Fibroblast of skin of scalp (primary cell): ENCODE measurements at regions not wholly inside any gene's neighbourhood (a gene's known extent, or its start where the extent isn't known, plus 50 kb on each side); places are given as distances from the start of the nearest gene placed in this dataset.
A peak's percentile ranks its signal among the peaks of the same experiment; 100 is the strongest.
"Not testable (repeated sequence)": the region's sequence is repeated elsewhere in the genome, so short reads cannot be mapped to it uniquely, and the experiment has no call there.

Source experiments
- DNase-seq: peaks from one replicate; pipeline ENCODE4 v3.0.0-alpha.2; 2013

DNA sequence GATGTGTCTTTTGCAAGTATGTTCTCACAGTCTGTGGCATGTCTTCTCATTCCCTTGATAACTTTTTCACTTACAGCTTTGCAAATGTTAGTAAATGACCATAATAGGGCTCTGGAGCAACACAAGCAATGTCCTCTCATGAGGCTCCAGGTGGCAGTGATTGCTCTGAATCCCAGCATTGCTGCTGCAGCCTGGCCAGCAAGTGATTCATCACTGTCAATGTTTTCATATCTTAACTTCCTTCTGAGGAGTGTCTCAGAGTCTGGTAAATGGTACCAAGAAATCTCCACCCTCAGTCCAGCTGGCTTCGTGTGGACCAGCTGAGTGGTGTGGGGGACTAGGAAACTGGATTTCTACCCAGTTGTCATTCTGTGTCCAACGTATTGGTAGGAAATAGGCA is 139.6 kb downstream of the MYLK4 start:
- peak; percentile 41 for DNase-seq

DNA sequence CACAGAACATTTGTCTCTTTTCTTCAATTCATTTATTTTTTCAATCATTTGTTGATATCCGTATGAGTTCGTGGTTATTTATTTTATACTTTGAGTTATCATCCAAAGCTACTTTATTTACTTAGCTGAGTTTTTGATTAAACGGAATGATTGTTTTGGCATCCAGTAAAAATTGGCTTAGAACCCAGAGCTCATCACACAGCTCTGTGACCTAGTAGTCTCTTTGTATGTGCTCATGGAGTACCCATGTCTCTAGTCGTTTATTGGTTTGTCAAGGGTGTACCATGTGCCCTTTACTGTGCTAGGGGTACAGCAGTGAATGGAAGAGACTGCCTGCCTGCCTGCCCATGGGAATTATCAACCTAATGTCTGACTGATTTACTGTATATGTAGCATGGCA is 142.2 kb downstream of the MYLK4 start:
- no peak for DNase-seq

DNA sequence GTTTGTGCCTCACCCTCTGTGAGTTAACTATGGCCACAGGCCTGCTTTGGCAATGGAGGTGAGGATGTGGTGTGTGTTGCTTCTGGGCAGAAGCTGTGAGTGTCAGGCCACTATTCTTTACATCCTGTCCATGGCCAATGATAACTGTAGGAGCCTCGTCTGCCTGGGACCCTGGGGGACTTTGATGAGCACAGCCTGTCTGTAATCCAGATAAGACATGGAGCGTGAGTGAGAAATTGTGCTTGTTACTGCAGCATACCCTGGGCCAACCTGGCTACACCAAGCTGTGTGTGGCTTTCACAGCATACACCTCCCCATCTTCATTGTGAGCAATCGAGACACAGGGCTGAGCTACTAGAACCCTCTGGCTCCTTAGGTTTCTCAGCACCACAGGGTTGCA is 150.4 kb downstream of the MYLK4 start:
- DNase-seq = no peak

DNA sequence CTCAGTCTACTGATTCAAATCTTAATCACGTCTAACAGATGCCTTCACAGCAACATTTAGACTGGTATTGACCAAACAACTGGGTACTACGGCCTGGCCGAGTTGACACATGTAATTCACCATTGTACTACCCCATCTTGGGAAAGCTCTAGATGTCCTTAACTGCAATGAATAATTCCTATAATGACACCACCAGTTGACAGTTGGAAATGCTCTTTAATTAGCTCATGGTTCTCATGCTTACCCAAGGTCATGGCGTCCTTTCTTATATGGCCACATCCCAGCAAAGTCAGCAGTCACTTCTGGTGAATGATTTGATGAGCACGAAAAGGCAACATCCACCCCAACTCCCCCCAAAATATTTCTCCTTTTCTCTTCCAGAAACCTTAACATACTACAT is 150.9 kb downstream of the MYLK4 start:
- no peak for DNase-seq

DNA sequence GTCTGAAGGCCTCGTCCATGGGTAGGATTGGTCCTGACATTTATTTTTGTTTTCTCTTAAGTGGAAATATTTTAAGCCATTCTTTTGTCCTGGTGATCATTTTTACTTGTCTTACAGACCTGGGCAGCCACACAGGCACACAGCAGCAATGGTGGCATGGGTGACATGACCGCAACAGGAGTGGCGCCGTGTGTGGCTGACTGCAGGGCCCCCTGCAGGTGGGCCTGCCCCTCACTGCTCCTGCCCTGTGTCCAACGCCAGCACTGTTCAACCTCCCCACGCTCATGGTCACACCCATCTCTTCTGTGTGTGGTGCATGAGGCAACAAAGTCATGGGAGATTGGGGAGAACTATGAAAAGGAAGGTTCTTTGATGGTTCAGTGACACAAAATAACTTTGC is 151.9 kb downstream of the MYLK4 start:
- DNase-seq = no peak

DNA sequence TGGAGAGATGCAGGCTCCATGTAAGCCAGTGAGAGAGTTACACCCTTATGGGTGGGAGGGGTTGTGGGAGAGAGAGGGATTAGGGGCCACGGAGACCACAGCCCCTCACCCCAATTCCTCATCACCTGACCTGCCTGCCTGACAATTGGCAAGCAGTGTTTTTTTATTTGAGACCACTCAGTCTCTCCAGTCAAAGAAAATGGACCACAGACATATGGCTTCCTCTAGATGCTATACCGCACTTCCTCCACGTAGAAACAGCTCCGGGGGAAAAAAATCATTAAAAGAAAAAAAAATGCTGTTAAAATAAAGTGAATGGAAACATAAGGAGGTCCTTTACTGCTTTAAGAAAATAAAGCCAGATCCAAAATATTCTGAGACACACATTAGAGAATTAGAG is 152.7 kb downstream of the MYLK4 start:
- DNase-seq = no peak

DNA sequence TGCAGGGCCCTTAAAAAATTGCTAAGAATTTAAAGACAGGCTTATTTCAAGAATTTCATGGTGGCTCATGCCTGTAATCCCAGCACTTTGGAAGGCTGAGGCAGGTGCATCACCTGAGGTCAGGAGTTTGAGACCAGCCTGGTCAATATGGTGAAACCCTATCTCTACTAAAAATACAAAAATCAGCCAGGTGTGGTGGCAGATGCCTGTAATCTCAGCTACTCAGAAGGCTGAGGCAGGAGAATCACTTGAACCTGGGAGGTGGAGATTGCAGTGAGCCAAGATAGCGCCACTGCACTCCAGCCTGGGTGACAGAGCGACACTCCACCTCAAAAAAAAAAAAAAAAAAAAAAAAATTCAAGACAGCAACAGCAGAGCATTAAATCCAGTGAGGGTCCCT is 153.3 kb downstream of the MYLK4 start:
- not testable (repeated sequence) for DNase-seq

DNA sequence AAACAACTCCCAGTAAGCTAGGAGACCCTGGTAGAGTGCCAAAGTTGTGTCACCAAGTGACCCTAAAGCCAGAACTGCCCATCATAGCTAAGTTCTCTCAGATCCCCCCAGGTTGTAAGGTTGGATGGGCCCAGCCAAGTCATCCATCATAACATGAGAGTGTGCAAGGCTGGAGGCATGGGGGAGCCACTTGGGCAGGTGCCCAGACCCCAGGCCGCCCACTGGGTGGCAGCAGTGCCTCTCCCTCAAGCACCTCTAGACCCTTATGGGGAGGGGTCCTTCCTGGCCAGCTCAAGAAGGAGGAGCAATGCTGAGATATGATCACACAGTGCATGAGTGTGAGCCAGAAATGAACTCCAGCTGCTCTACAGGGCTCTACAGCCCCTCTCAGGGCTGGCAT is 154.5 kb downstream of the MYLK4 start:
- DNase-seq = no peak

DNA sequence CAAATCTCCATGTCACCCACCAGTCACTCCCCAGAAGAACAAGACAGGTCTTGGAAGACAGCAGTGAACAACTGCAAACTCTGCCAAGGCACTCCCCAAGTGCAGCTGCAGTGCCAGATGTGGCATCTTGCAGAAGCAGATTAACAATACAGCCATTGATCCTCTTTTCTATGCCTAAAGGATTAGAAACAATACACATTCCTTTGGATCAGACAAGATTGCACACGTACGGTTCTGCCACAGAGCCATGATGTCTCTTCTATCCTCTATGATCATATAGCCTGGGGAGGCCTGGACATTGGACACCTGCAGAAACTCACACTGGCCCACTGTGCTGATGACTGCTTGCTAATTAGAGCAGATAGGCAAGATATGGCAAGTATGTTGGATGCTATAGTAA is 155.9 kb downstream of the MYLK4 start:
- no peak for DNase-seq

DNA sequence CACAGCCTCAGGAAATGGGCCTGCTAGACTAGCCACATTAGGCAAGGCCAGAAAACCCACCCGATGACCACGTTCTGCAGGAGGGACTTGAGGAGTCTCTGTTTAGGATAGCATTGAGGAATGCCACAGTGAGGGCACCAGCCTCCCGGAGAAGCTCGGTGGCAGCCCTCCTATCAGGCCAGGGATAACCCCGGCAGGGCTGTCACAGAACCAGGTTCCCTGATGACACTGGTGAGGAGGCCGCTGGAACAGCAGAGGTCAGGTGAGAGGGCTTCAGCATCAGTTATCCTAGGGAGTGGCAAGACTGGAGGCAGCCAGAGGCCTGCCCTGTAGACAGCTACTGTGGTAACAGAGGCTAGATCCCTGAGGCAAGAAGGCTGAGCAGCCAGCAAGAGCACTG is 157.6 kb downstream of the MYLK4 start:
- no peak for DNase-seq

DNA sequence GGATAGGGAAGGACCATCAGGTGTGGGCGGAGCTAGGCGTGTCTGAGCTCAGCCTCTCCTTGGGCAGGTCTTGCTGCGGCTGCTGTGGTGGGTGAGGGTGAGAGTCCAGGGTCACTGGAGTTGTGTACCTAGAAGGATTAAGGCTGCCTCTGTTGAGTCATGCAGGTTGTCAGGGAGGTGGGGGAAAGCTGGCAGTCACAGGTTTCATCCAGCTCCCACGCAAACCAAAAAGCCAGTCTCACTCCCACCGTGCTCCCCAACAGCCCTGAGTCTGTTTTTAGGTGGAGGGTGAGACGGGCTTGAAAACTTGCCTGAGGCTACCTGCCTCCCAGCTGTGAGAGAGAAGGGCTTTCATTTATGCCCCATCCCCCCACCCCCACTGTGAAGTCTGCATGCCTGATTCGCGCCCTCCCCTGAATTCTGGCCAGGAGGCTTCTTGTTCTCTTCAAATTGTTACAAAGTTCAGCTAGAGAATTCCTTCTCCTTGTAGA is 161.5 kb downstream of the MYLK4 start:
- no peak for DNase-seq

DNA sequence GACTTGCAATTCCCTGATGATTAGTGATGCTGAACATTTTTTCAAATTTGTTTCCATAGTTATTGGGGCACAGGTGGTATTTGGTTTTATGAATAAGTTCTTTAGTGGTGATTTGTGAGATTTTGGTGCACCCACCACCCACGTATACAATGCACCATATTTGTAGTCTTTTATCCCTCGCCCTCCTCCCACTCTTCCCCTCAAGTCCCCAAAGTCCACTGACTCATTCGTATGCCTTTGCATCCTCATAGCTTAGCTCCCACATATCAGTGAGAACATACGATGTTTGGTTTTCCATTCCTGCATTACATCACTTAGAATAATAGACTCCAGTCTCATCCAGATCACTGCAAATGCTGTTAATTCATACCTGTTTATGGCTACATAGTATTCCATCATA is 167.3 kb downstream of the MYLK4 start:
- peak; percentile 13 for DNase-seq

DNA sequence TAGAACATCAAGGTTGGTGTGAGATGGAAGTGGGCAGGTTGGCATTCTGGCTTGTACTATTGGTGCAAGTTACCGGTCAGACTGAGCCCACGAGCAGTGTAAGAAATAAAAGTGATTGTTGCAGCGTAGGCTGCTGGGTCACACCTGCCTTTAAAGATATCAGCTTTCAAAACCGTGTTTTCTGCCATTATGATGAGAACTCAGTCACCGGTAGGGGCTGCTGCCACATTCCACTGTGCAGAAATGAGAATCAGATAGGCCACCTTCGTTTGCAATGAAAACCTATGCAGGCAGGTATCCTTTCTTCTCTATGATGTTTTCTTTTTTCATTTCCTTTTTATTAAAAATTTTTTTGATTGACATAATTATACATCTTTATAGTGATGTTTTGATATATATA is 168.5 kb downstream of the MYLK4 start:
- no peak for DNase-seq

DNA sequence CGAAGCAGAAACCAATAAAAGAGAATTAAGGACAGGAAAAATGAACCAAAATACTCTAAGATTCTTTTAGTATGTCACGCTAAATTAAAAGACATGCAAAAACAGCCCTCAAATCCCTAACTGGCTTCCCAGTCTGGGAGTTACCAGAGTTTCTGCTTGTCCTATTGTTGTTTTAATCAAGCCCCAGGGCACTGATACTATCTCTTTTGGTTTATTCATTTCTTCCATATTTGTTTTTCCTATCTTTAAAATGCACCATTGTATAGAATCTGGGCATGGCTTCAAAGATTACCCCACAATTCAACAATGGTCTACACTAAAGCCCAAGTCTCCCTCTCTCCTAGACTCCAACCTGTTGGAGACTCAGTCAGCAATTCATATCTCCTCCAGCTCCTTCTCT is 169.1 kb downstream of the MYLK4 start:
- no peak for DNase-seq

DNA sequence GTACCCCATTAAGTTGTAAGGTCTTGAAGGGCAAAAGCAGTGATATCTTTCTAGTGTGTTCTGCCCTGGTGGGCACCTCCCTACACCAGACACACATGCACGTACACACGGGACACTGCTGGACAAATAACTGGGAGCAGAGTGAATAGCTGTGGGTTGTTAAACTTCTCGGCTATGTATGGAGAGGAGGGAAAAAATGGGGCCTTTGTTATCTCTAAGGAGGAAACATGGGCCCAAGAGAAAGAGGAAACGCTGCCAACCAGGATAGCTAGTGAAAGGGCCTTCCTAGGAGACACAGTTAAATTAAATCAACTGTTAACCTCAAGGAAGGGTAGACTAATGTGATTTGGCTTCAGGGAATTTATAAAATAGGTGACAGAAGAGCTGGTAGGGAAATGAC is 169.7 kb downstream of the MYLK4 start:
- DNase-seq = no peak

DNA sequence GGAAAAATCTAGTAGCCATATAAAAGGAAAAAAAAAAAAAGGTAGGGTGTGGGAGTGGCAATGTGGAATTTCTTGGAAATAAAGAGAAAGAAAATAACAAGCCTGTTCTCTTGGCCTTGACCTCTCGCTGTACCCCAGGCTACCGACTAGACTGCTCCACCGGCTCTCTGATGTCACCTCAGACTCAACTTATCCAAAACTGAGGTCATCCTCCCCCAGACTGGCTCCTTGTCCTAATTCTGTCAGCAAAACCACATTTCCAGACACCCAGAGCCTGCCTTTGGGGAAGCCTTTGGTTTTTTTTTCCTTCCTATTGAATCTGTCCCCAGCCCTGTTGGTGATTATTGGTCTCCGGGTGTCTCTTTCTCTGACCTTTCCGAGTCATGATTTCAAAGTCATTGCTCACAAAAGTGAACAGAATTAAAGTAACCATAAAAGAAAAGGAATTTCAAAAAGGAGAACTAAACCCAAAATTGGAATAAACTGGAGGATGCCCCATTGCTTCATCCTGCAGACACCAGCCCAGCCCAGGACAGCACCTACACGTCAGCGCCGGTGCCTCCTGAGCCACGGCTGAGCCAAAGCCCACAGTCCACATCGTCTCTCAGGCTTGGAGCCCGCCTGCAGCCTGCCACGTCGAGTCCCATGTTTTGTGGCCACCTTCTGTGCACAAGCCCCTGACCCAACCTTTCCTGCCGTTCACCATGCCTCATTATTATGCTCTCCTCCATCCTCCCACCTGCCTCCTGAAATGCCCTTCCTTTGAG is 170.7 kb downstream of the MYLK4 start:
- DNase-seq = no peak

DNA sequence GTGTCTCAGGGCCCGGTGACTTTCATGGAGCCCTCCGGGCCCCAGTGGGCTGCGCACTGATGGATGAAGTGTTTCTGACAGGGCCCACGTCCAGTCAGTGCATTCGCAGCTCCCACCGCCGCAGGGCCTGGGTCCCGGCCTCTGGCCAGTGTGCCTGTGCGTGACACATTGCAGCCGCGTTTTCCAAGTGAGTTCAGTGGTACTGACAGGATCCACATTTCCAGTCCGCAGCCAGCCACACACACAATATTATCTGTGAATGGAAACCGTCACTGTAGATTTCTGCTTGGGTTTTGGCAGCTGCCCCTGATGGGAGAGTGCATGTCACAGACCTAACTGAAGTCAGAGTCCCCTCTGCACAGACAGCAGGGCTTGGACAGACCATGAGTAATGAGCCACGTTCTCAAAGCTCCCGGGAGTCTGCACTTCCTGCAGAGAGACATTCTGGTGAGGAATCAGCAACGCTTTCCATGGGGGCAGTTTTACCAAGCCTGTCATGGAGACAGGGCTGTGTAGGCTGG is 171.4 kb downstream of the MYLK4 start:
- peak; percentile 51 for DNase-seq

DNA sequence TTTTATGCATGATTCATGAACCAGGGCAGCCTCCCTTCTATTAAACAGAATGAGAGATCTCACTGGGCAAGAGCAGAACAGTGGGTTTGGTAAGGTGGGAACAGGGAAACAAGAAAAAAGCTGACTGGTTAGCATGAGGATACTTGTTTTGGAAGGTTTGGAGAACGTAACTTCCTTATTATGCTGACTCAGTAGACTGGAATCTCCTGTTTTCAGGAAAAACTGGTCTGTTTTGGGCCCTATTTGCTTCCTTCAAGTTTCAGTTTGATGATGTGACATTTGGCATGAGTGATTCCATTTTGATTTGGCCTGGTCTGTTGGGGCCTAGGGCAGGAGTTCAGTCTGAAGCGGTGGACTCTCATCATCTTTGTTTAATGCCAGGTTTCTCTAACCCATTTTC is 172.0 kb downstream of the MYLK4 start:
- DNase-seq = no peak

DNA sequence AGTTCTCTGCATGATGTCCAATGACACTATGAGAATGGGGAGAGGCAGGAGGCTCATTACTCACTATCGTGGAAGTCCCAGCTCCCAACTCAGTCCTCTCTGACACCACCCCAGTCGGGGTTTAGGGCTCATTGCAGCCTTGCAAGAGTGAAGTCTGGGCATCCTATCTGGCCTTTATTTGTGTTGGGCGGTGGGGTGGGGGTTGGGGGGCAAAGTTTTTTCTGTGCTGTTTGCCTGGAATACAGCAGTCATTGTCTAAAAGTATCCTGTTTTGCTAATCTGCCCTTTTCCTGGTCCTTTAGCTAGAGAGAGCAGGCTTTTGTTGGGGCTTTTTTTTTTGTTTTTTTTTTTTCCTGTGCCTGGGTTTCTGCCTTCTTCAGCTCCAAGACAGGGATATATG is 174.2 kb downstream of the MYLK4 start:
- DNase-seq = no peak

DNA sequence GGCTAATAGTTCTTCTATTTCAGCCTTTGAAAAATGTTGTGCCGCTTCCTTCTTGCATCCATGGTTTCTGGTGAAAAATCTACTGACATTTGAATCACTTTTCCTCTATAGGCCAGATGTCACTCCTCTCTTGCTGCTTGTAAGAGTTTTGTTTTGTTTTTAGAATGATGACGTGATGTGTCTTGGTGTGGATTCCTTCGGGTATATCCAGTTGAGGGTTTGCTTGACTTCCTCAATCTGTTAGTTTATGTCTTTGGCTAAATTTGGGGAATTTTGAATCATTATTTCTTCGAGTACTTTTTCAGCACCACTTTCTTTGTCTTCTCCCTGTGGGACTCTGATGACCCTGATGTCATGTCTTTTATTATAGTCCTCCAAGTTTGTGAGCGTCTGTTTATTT is 175.5 kb downstream of the MYLK4 start:
- no peak for DNase-seq

DNA sequence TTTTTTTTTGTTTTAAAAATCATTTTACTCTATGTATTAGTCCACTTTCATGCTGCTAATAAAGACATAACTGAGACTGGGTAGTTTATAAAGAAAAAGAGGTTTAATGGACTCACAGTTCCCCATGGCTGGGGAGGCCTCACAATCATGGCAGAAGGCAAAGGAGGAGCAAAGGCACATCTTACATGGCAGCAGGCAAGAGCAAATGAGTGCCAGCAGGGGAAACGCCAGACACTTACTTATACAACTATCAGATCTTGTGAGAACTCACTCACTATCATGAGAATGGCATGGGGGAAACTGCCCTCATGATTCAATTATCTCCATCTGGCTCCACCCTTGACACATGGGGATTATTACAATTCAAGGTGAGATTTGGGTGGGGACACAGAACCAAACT is 181.3 kb downstream of the MYLK4 start:
- not testable (repeated sequence) for DNase-seq

DNA sequence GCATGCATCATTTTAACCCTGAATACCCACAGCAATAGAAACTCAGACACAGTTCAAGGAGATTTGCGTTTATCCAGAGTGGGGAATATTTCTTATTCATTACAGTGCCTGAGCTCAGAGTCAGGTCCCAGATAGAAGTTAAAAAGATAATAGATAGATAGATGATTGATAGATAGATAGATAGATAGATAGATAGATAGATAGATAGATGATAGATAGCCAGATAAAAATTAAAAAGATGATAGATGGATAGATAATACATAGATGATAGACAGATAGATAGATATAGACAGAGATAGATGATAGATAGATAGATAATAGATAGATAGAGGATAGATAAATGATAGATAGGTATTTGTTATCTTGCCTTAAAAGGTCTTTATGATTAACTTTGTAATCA is 184.7 kb downstream of the MYLK4 start:
- DNase-seq = no peak

DNA sequence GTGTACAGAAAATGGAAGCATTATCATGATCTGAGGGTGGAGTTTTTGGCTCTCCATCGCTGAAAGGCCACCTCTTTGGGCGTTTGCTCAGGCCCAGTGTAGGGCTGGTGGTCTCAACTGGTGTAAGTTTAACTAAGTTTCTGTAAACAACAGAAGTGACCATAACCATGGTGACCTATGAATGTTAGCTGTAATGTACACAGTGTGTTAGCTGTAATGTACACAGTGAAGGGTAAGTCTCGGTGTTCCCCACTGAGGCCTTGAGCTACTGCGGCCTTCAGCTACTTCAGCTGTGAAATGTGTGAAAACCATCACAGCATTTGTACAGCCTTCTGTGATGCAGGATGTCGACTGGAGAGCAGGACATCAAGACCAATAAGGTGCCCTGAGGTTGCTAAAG is 185.2 kb downstream of the MYLK4 start:
- DNase-seq = no peak

DNA sequence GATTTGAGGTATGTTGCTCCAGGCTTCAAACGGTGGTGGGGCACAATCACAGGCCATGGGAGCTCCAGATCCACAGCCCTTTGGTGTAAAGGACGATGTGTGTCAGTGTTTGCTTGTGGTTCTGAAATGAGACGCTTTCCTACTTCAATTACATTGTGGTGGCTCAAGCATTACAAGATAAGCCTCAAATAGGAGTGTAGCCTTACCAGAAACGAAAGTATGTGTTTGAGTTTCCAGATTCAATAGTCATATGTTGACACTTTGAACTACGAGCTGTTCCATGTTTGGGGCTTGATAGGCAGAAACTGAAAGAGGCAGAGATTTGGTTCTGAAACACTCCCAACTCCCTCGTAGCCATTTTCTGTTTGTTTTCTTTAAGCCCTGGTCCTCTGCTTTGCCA is 187.1 kb downstream of the MYLK4 start:
- DNase-seq = no peak
